GM03348 (cell line): ENCODE measurements at regions not wholly inside any gene's neighbourhood (a gene's known extent, or its start where the extent isn't known, plus 50 kb on each side); places are given as distances from the start of the nearest gene placed in this dataset.

Experiments used
- DNase-seq: peaks from one replicate; pipeline ENCODE4 v3.0.0; 2012; ENCODE audit warnings: low spot score

DNA sequence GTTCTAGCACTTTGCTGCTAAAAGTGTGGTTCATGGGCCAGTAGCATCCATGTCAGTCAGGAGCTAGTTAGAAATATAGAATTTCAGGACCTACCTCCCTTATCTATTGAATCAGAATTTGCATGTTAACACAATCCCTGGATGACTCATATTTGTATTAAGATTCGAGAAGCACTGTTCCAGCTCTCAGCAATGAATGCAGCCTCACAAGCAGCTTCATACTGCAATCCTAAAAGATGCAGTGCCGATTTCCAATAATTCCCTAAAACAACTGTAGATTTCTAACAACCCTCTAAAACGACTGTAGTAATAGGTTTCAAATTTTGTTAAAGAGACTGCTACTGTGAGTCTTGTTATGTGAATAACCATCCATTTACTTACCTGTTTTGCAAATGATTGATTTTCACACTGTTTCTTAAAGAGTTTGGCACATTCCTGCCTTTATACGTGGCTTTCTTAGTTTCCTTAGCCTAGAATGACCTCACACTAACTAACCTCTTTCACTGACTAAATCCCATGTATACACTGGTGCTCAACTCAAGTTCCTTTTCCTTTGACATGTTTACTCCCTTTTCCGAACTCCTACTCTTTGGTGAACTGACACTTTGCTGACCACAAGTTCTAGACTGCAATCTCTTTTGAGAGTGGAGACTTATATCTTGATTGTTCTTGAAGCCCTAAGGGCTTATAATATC, 511.8 kb downstream of the METTL15 start:
- DNase-seq: no peak

DNA sequence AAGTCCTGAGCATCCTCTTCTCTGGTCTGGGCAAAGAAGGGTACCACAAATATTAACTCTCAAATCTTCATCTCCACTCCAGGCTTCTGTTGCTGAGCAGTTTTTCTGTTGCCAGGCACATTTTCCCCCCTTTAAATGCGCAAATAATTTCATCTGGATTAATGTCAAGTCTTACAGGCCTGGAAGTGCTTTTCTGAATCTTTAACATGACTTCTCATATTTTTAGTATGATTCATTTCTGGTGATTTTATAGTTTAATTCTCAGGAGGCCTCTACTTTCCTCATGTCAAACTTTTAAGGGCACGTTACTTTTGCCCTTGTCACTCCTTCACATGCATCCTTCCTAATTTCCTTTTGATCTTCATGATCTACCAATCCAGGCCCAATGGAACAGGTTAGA, 510.2 kb downstream of the METTL15 start:
- DNase-seq: peak; percentile 21

DNA sequence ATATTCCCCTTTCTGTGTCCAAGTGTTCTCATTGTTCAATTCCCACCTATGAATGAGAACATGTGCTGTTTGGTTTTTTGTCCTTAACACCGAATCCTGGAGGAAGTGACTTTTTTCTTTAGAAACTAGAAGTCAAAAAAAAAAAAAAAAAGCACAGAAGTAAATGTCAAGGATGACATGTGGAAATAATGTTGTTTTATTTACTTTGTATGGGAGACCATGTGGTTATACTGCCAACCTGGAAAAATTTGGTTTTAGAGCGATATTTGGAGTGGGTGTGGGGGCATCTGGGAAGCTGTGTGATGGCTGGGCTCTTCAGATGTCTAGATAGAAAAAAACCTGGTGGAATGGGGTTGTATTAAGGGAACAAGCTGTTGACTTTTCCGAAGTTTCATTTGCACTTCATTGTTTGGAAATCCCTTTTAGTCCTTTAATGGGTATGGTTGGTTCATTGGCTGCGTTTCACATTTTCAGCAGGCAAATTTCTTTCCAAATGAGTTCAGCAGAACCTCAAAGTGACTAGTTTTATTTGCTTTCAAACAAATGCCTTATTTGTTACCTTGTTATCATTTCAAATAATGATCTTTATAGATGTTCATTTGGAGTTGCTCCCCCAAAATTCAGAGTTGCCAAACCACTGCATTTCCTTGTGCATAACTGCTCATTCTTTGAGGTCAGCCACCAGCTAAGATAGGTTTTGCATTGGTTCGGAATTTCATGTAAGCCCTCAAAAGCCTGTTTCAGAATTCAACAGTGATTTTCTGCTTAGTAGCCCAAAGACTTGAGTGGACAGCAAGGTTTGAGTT, 508.2 kb downstream of the METTL15 start:
- DNase-seq: no peak

DNA sequence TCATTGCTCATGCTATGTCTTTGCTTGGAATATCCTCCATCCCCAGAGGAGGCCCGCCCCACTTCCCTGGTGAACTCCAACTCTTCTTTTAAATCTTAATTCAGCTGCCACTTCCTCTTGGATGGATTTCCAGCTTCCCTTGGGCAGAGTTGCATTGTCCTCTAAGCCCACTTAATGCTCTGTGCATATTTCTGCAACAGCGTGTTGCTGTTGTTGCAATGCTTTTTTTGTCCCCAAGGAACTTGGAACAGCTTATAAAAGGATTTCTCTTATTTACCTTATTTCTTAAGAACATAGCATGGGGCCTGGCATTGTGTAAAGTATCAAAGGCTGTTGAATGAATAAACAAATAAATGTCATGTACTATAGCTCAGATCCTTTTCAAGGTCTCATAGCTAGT, 507.4 kb downstream of the METTL15 start:
- DNase-seq: no peak

DNA sequence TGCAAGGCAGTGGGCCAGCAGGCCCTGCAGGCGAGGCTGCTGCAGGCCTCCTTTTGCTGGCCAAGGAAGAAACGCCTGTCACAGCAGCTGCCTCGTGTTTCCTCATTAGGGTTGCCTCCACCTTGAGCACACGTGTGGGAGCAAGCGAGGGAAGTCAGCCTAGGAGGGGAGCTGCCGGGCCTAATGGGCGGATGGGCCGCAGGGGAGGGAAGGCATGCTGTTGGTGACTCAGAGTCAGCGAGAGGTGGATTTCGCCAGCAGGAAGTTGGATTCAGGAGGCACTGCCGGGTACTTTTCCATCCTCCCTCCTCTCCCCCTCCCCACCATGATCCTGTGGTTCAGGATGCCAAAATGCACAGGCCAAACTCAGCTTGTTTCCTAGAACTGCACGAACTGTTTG, 498.7 kb downstream of the METTL15 start:
- peak; percentile 14 for DNase-seq

DNA sequence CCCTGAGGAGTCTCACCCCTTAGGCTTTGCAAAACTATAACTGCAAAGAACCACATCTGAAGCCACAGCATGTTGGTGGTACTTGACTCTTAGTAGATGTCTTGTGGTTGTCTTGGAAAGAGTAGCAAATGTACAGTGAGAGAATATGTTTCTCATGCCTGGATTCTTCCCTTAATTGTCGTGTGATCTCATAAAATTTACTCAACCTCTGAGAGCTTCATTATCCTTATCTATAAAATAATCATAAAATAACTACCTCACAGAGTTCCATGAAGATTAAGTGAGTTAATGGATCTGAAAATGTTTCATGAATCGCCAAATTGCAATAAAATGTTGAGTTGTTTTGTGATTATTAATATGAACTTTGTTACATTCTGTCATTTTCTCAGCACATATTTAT, 491.5 kb downstream of the METTL15 start:
- DNase-seq: no peak

DNA sequence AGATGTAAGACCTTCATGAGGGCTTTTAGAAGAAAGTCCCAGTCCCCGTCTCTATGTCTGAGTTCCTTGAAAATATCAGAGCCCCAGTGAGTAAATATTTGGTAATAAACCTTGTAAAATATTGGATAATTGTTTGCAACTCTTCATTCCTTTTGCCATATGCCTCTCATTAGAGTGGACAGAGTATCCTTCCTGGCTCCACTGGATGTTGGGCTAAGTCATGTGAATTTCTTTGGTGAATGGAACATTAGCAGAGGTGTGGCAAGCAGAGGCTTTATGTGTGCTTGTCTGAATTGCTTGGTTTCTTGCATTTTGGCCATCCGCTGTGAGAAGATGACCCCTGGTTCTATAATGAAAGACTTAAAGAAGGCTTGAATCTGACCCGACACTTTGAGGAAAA, 490.3 kb downstream of the METTL15 start:
- no peak for DNase-seq

DNA sequence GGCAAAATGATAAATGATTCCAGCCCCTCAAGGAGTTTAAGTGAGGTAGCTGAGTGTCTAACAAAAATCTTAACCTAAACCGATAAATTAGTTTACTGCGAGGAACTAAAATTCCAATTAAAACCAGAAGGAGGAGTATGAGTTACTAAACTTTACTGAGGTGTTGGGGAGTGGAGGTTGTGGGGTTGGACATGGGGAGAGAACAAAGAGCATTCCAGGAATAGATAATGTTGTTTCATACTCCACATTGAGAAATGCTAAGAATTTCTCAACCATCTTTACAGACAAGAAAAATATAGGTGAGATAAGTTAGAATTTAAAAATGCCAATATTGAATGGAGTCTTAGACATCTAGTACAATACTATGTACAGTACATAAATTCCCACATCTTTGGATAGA, 488.6 kb downstream of the METTL15 start:
- no peak for DNase-seq

DNA sequence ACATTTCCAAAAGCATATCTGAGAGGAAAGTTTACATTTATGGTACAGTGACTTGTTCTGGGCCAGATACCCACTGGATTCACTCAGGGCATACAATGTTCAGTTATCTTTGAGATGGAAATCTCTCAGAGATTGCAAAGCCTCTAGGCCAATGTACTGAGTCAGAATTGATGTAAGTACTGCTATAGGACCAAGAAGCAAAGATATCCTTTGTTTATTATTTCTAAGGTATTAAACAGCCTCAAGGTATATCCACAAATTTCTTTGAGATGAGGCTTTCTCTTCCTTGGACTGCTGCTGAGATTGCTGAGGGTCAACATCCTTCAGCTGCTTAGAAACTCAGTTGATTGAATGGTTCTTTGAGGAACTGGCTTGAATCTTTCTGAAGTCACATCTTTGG, 484.0 kb downstream of the METTL15 start:
- no peak for DNase-seq

DNA sequence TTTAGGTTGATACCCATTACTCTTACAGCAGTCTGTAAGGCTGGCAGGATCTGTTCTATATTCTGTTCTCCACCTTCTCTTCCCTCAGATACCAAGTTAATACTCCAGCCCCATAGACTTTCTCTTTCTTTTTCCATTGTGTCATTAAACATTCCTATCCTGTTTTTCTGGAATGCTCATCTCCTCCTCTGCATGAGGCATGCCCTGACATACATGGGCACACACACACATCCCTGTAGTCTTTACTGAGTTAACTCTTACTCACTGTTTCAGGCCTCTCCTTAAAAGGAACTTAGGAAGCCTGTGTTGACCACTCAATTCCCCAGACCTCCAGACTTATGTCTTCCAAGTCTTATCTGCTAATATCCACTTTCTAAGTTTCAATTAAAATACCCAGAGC, 476.8 kb downstream of the METTL15 start:
- DNase-seq: peak; percentile 22

DNA sequence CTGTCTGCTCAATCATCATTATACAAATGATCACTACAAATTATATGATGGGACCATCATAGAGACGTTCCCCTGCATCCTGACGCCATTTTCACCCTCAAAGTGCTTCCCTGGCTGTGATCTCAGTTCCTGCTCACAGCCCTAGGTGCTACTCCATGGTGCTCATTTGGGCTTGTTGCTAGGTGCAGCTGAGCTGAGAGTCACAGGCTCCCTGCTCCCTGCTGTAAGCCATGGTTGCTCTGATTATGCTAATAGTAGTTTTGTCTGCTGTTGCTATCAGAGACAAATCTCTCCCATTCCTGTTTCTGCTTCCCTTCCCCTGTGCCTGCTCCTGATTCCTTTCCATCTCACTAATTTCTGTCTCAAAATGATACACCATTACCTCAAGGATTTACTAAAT, 474.3 kb downstream of the METTL15 start:
- no peak for DNase-seq

DNA sequence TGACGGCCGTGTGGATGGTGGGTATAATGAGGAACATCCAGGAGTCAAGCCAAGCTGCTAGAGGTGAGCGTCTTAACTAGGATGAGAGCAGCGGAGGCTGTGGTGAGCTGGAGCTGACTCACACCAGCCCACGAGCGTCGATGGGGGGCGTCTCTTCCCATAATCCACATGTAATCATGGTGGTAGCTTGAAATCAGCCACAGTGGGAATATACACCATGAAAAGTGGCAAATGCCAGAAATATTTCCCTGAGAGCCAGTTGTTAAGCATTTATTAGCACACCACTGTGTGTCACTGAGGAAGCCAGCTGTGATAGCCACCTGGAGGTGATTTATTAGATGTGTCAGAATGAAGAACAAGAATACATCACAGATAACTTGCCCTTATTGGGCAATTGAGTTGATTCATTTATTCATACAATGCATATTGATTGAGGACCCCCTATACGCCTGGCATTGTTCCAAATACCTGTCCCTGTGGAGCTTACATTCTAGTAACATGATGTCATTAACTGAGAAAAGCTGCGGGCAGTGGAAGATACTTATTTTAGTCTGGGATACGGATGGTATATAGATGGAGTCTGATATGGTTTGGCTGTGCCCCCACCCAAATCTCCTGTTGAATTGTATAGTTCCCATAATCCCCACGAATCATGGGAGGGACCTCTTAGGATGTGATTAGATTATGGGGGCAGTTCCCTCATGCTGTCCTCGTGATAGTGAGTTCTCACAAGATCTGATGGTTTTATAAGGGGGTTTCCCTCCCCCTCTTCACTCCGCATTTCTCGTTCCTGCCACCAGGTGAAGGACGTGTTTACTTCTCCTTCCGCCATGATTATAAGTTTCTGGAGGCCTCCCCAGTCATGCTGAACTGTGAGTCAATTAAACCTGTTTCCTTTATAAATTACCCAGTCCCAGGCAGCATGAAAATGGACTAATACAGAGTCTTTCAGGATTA, 473.4 kb downstream of the METTL15 start:
- no peak for DNase-seq

DNA sequence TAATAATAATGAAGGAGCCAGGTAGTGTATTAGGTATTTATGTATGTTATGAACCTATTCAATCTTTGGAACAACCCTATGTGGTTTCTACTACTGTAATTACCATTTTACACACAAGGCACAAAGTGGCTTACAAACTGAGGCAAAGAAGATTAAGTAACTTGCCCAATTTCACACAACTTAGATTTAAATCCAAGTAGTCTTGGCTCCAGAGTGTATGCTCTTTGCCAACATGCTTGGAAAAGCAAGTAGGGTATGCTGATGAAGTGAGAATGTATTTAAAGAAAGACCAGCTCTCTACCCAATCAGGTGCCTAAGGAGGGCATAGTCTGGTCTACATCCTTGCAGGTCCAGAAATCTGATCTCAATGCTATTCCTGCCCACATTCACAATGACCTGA, 463.2 kb downstream of the METTL15 start:
- no peak for DNase-seq

DNA sequence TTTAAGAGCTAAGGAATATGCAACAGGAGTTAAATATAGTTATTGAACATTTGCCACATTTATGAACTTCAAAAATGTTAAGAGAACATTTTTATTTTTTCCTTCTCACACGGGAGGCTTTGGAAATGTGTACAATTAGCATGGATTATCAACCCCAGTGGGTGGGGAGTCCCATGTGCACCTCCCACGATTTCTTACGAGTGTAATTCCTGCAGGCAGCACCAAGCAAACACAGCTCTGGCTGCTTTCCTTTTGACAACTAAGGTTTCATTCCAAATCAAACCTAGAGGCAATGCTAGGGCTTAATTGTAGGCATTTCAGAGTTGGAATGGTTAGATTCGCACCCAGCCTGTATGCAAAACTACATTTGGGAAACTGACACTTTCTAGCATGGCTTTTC, 460.9 kb downstream of the METTL15 start:
- no peak for DNase-seq

DNA sequence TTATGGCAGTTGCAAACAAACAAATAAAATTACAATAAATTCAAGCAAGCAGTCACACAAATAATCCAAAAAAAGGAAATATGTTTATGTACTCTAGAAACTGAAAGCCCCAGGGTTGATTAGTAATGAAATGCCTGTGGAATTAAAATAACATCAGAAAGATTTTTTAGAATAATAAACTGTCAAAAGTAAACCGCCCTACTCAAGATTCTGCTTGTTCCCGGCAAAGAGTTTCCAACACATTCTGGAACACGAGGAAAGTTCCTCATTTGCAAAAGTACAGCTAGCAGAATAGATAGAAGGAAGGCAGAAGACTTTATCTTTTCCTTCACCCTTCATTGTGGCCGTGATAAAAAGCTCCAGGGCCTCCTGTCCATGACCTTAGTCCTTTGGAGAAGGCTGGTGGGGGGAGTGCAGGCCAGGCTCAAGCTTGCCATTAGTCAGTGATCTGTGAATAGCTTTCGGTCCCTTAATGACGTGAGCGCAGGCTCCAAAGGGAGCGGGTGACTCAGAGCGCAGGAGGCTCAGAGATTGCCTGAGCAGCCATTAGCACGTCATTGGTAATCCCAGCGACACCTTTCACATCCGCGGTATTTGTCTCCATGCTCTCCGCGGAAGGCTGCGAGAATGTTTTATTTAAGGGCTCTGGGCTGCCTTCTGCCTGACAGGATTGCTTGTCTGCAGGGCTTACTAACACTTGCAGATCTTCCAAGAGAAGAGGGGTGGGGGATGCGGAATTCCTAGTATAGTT, 458.3 kb downstream of the METTL15 start:
- DNase-seq: peak; percentile 86

DNA sequence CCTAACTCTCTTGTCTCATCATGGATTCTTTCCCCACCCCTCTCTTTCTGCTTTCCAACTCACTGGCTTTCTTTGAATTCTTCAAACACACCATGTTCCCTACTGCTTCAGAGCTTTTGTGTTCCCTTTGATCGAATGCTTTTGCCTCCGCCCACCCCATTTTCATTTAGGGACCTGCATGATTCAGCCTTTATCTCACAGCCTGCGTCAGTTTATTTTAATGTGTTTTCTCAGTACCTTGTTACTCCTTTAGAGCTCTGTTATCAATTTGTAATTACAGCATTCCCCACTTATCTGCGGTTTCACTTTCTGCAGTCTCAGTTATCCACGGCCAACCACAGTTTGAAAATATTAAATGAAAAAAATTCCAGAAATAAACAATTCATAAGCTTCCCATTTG, 451.3 kb downstream of the METTL15 start:
- DNase-seq: no peak

DNA sequence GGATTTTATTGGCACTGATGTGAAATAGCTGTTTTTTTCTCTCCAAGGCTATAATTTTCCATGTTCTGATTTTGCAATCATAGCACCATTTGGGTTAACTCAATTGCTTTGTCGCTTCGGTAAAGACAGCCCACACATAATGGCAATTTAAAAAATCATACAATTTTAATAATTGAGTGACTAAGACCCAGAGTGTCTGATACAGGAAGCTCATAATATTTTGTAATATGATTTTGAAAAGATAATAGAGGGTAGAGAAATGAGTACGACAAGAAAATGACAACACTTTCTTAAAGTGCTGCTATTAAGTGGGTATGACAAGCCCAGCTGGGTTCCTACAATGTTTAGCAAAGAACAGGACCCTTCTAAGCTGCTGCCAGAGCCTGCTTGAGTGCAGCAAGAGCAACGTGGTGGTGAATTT, 439.1 kb downstream of the METTL15 start:
- DNase-seq: no peak

DNA sequence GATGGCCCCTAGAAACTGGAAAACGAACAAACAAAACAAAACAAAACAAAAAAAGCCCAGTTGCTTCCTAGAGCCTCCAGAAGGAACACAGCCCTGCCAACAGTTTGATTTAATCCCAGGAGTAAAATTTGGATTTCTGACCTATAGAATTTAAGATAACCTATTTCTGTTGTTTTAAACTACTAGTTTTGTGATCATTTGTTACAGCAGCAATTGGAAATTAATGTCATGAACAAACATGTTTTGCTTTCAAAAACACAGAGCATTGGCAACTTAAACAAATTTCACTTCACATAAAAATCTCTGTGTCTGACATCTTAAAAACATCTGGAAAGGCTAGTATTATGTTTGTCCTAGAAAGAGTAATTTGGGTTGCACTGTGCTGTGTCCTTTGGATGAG, 437.3 kb downstream of the METTL15 start:
- no peak for DNase-seq

DNA sequence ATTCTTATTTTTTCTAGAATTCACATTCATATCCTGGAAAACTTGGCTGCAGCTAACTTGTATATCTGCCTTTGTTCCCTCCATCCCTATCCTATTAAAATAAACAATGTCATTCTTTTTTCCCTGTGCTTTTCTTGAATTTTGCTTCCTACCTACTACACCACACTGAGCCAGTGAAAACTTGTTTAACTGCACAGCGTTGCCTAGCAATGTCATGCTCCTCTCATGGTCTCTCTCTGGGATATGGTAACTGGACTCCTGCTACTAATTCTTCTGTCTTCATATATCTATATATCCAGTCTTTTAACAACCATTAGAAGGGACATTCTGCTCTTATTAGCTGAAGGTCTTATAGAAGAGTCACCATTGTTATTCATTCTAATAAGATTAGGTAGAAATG, 434.4 kb downstream of the METTL15 start:
- DNase-seq: no peak

DNA sequence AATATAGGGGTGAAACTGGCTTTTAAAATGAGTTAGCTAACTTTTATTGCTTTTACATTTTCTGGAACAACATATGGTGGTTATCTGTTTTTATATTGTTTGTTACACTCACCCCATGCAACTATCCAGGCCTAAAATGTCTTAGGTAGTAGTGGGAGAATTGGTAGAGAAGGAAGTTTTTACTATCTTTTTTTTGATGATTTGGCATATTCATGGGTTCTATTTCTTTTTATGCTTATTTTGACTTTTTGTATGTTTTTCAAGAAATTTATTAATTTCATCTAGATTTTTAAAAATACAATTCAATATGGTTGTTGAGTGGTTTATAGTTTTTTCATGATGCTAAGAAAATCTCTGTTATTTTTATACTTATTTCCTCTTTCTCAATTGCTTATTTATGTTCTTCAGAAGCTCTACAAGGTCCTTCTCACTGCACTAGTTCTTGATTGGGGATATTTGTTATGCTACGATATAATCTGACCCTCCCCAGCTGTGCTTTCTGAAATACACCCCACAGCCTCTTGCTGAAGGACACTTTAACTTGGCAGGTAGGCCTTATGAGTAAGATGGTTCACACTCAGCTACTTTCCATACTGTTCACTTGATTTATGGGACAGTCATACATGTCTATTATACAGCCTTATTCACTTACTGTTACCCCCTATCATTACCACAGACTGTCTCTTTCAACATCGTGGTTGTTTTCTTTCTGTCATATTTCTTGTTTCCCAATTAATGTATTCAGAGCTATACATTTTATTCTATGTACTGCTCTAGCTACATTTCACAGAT, 431.2 kb downstream of the METTL15 start:
- no peak for DNase-seq

DNA sequence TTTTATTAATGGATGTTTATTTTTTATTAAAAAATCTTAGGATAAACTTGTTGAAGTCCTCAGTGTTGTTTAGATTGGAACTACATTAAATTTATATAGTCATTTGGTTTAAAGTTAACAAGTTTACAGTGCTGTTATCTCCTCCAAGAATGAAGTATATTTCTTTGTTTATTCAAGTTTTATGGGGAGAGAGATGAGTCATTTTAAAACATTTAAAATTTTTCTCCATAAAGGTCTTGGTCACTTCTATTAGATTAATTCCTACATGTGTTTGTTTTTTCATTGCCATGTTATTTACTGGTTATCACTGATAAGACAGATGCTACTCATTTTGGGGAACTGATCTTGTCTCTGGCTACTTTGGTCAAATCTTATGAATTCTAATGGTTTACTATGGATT, 429.6 kb downstream of the METTL15 start:
- no peak for DNase-seq
